ENCODE measurements at regions not wholly inside any gene's neighbourhood (a gene's known extent, or its start where the extent isn't known, plus 50 kb on each side); places are given as distances from the start of the nearest gene placed in this dataset.
A peak's percentile ranks its signal among the peaks of the same experiment; 100 is the strongest.

GRCh38 chr1:59126366-59126765 lies 170.5 kb upstream of the FGGY start:
- Histone ChIP-seq H3K27ac (no peak overlapping the region), H3K36me3 (no peaks in the 10 kb centered on the region), H3K9me3 (no peaks in the 10 kb centered on the region), H3K27me3 (no peaks in the 10 kb centered on the region), H3K4me1 (no peaks in the 10 kb centered on the region), H3K4me3 (no peak overlapping the region)
- no peak for DNase-seq (ENCODE audit: low spot score in 2 of 2)
- no peak for TF ChIP-seq CTCF (IDR thresholded peaks at IDR 0.05)
- intact Hi-C loops (cut with DNase I): no loop called here

- Histone ChIP-seq H3K27ac (no peak overlapping the region), H3K36me3 (no peaks in the 10 kb centered on the region), H3K27me3 (no peaks in the 10 kb centered on the region), H3K4me1 (no peaks in the 10 kb centered on the region), H3K9me3 (no peaks in the 10 kb centered on the region), H3K4me3 (no peak overlapping the region)
- TF ChIP-seq CTCF (IDR thresholded peaks at IDR 0.05): no peak
- intact Hi-C loops (cut with DNase I): no loop called here
- DNase-seq (ENCODE audit: low spot score in 2 of 2): no peak
Observed at GRCh38 chr1:59128239-59128736, 168.6 kb upstream of the FGGY start.

GRCh38 chr1:59128784-59129227 lies 168.1 kb upstream of the FGGY start:
- no peaks in the 10 kb centered on the region for H3K36me3 ChIP-seq
- no peak for DNase-seq (ENCODE audit: low spot score in 2 of 2)

GRCh38 chr1:59132295-59132694 lies 164.6 kb upstream of the FGGY start:
- DNase-seq (ENCODE audit: low spot score in 2 of 2): no peak
- Histone ChIP-seq H3K27ac (no peak overlapping the region), H3K27me3 (no peaks in the 10 kb centered on the region), H3K9me3 (no peaks in the 10 kb centered on the region), H3K4me1 (peaks cover 0 to 6% of the 10 kb centered on the region in 2 donors), H3K4me3 (no peak overlapping the region), H3K36me3 (no peaks in the 10 kb centered on the region)
- intact Hi-C loops (cut with DNase I): no loop called here
- TF ChIP-seq CTCF (IDR thresholded peaks at IDR 0.05): no peak

More at GRCh38 chr1:59128784-59129227, 168.1 kb upstream of the FGGY start:
- Histone ChIP-seq H3K4me1 (no peaks in the 10 kb centered on the region), H3K27ac (no peak overlapping the region), H3K9me3 (no peaks in the 10 kb centered on the region), H3K4me3 (no peak overlapping the region), H3K27me3 (no peaks in the 10 kb centered on the region)
- intact Hi-C loops (cut with DNase I): no loop called here
- TF ChIP-seq CTCF (IDR thresholded peaks at IDR 0.05): no peak

- H3K27me3 ChIP-seq: no peaks in the 10 kb centered on the region
- DNase-seq (ENCODE audit: low spot score in 2 of 2): no peak
- H3K4me1 ChIP-seq: peaks cover 0 to 6% of the 10 kb centered on the region in 2 donors
- no peak overlapping the region for H3K27ac ChIP-seq
- H3K36me3 ChIP-seq: no peaks in the 10 kb centered on the region
- no peaks in the 10 kb centered on the region for H3K9me3 ChIP-seq
- intact Hi-C loops (cut with DNase I): no loop called here
- TF ChIP-seq CTCF (IDR thresholded peaks at IDR 0.05): no peak
- no peak overlapping the region for H3K4me3 ChIP-seq
Observed at GRCh38 chr1:59133997-59134396, 162.9 kb upstream of the FGGY start.

- H3K4me3 ChIP-seq: no peak overlapping the region
- intact Hi-C loops (cut with DNase I): no loop called here
- no peak for DNase-seq (ENCODE audit: low spot score in 2 of 2)
- H3K27ac ChIP-seq: peak overlapping the region in 1 of 2 donors; percentile 6
- H3K36me3 ChIP-seq: no peaks in the 10 kb centered on the region
- TF ChIP-seq CTCF (IDR thresholded peaks at IDR 0.05): no peak
- peaks cover 0 to 6% of the 10 kb centered on the region in 2 donors for H3K4me1 ChIP-seq
- H3K27me3 ChIP-seq: no peaks in the 10 kb centered on the region
- no peaks in the 10 kb centered on the region for H3K9me3 ChIP-seq
Observed at GRCh38 chr1:59135761-59136255, 161.1 kb upstream of the FGGY start.

All from ascending aorta (tissue), 2 donors.